SK-N-SH treated with all-trans-retinoic acid at 6 μM for 48 hours (cell line): ENCODE measurements at regions not wholly inside any gene's neighbourhood (a gene's known extent, or its start where the extent isn't known, plus 50 kb on each side); places are given as distances from the start of the nearest gene placed in this dataset.

Source experiments
- ATAC-seq: fragments of 200-7000 bp; cut with Tn5 transposase; 3 replicates; pipeline ENCODE4 v1.9.1; 2020; ENCODE audit warnings: mild to moderate bottlenecking, moderate library complexity
- ARNTL ChIP-seq: fragments of 450-650 bp; formaldehyde crosslinking; IDR thresholded peaks from 2 replicates; pipeline ENCODE4 v1.5.0; 2020; ENCODE audit warnings: low read depth, mild to moderate bottlenecking, moderate library complexity, borderline replicate concordance
- BACH2 ChIP-seq: fragments of 250-450 bp; sonication (Bioruptor Pico); IDR thresholded peaks from 2 replicates; pipeline ENCODE4 v1.9.0; 2021; ENCODE audit warnings: mild to moderate bottlenecking, borderline replicate concordance
- CREB5 ChIP-seq: fragments of 250-450 bp; sonication (Bioruptor Pico); IDR thresholded peaks from 2 replicates; pipeline ENCODE4 v1.5.1; 2020; ENCODE audit warnings: low read depth, mild to moderate bottlenecking, moderate library complexity
- CSDC2 ChIP-seq: fragments of 250-450 bp; sonication (Bioruptor Pico); IDR thresholded peaks from 2 replicates; pipeline ENCODE4 v1.5.0; 2020; ENCODE audit warnings: mild to moderate bottlenecking, moderate library complexity
- ESRRG ChIP-seq: fragments of 250-450 bp; sonication (Bioruptor Pico); IDR thresholded peaks from 2 replicates; pipeline ENCODE4 v1.6.1; 2021; ENCODE audit warnings: mild to moderate bottlenecking
- GLIS3 ChIP-seq: fragments of 250-450 bp; sonication (Bioruptor Pico); IDR thresholded peaks from 2 replicates; pipeline ENCODE4 v1.5.0; 2020; ENCODE audit warnings: mild to moderate bottlenecking, moderate library complexity
- ISL1 ChIP-seq: fragments of 250-450 bp; sonication (Bioruptor Pico); IDR thresholded peaks from 2 replicates; pipeline ENCODE4 v2.1.2; 2022; ENCODE audit warnings: mild to moderate bottlenecking, moderate library complexity
- OSR1 ChIP-seq: fragments of 250-450 bp; sonication (Bioruptor Pico); IDR thresholded peaks from 2 replicates; pipeline ENCODE4 v1.8.0; 2022; ENCODE audit warnings: moderate library complexity, mild to moderate bottlenecking, inconsistent platforms
- PATZ1 ChIP-seq: fragments of 250-450 bp; sonication (Bioruptor Pico); IDR thresholded peaks from 2 replicates; pipeline ENCODE4 v1.8.0; 2020; ENCODE audit warnings: mild to moderate bottlenecking, moderate library complexity, borderline replicate concordance
- PPARA ChIP-seq: fragments of 250-450 bp; sonication (Bioruptor Pico); IDR thresholded peaks from 2 replicates; pipeline ENCODE4 v1.5.0; 2020; ENCODE audit warnings: mild to moderate bottlenecking, borderline replicate concordance
- SNAI2 ChIP-seq: fragments of 250-450 bp; sonication (Bioruptor Pico); IDR thresholded peaks from 2 replicates; pipeline ENCODE4 v1.5.0; 2020; ENCODE audit warnings: mild to moderate bottlenecking, moderate library complexity
- TOX ChIP-seq: fragments of 250-450 bp; sonication (Bioruptor Pico); IDR thresholded peaks from 2 replicates; pipeline ENCODE4 v1.8.0; 2021; ENCODE audit warnings: mild to moderate bottlenecking, moderate library complexity, borderline replicate concordance
- ZFP30 ChIP-seq: fragments of 450-650 bp; formaldehyde crosslinking; IDR thresholded peaks from 2 replicates; pipeline ENCODE4 v1.5.0; 2022; ENCODE audit warnings: mild to moderate bottlenecking, moderate library complexity
- ZNF70 ChIP-seq: fragments of 450-650 bp; formaldehyde crosslinking; IDR thresholded peaks from 2 replicates; pipeline ENCODE4 v1.5.0; 2020; ENCODE audit warnings: mild to moderate bottlenecking, moderate library complexity
- ZNF8 ChIP-seq: fragments of 450-650 bp; formaldehyde crosslinking; IDR thresholded peaks from 2 replicates; pipeline ENCODE4 v1.5.0; 2020; ENCODE audit warnings: mild to moderate bottlenecking, moderate library complexity
- TF ChIP-seq, protein P1 (sequence below): fragments of 250-450 bp; sonication (Bioruptor Pico); IDR thresholded peaks from 2 replicates; pipeline ENCODE4 v1.8.0; 2021; ENCODE audit warnings: low read depth, mild to moderate bottlenecking, moderate library complexity, borderline replicate concordance
- TF ChIP-seq, protein P2 (sequence below): fragments of 250-450 bp; sonication (Bioruptor Pico); IDR thresholded peaks from 2 replicates; pipeline ENCODE4 v1.5.1; 2021; ENCODE audit warnings: mild to moderate bottlenecking, moderate library complexity

DNA sequence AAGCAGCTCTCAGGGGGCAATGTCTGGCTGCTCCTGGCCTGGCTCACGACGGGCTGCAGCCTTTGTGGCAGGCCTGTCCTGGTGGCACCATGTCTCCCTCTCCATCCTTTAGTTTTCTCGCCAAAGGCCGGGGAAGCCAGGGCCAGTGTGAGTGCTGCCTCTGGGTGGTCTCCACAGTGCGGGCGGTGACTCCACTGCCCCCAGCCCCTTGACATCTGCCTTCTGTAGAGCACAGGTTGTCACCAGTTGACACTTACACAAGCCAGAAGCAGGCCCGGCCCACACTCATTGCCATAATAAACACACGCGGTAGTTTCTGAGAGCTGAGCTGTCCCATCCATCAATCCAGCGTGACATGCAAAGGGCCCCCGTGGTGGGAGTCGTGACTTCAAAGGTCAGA, 219.5 kb downstream of the TFAP2C start:
- no peak for ATAC-seq
- TF ChIP-seq, protein P1, sequence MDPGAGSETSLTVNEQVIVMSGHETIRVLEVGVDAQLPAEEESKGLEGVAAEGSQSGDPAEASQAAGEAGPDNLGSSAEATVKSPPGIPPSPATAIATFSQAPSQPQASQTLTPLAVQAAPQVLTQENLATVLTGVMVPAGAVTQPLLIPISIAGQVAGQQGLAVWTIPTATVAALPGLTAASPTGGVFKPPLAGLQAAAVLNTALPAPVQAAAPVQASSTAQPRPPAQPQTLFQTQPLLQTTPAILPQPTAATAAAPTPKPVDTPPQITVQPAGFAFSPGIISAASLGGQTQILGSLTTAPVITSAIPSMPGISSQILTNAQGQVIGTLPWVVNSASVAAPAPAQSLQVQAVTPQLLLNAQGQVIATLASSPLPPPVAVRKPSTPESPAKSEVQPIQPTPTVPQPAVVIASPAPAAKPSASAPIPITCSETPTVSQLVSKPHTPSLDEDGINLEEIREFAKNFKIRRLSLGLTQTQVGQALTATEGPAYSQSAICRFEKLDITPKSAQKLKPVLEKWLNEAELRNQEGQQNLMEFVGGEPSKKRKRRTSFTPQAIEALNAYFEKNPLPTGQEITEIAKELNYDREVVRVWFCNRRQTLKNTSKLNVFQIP (CRISPR knock-in tag), result no peak
- TF ChIP-seq ESRRG (CRISPR knock-in tag) (no peak), BACH2 (CRISPR knock-in tag) (no peak), ARNTL (CRISPR knock-in tag) (no peak), ZNF70 (no peak), OSR1 (no peak), GLIS3 (CRISPR knock-in tag) (no peak), SNAI2 (no peak), CREB5 (no peak), ZFP30 (CRISPR knock-in tag) (no peak), PPARA (CRISPR knock-in tag) (no peak), ZNF8 (CRISPR knock-in tag) (no peak)
- TF ChIP-seq, protein P2, sequence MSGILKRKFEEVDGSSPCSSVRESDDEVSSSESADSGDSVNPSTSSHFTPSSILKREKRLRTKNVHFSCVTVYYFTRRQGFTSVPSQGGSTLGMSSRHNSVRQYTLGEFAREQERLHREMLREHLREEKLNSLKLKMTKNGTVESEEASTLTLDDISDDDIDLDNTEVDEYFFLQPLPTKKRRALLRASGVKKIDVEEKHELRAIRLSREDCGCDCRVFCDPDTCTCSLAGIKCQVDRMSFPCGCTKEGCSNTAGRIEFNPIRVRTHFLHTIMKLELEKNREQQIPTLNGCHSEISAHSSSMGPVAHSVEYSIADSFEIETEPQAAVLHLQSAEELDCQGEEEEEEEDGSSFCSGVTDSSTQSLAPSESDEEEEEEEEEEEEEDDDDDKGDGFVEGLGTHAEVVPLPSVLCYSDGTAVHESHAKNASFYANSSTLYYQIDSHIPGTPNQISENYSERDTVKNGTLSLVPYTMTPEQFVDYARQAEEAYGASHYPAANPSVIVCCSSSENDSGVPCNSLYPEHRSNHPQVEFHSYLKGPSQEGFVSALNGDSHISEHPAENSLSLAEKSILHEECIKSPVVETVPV (CRISPR knock-in tag), result no peak

GRCh38 chr20:56851552-56851951, 222.4 kb downstream of the TFAP2C start:
- no peak for ATAC-seq
- TF ChIP-seq ISL1 (no peak), BACH2 (CRISPR knock-in tag) (no peak), TOX (CRISPR knock-in tag) (no peak), PATZ1 (CRISPR knock-in tag) (no peak), CSDC2 (CRISPR knock-in tag) (no peak), GLIS3 (CRISPR knock-in tag) (no peak), ZNF8 (CRISPR knock-in tag) (no peak), CREB5 (no peak), PPARA (CRISPR knock-in tag) (no peak)
- TF ChIP-seq, protein P1 (CRISPR knock-in tag), result no peak

- TF ChIP-seq TOX (CRISPR knock-in tag) (no peak), BACH2 (CRISPR knock-in tag) (no peak), ESRRG (CRISPR knock-in tag) (no peak), PATZ1 (CRISPR knock-in tag) (no peak), PPARA (CRISPR knock-in tag) (no peak), ARNTL (CRISPR knock-in tag) (no peak), SNAI2 (no peak)
- no peak for ATAC-seq
Measured at GRCh38 chr20:56855708-56856107, 226.6 kb downstream of the TFAP2C start.
